Activated T-cell treated with anti-CD3 and anti-CD28 coated beads, Interleukin-2, amount 50 U/mL, for 1 hour (primary cell): ENCODE measurements at regions not wholly inside any gene's neighbourhood (a gene's known extent, or its start where the extent isn't known, plus 50 kb on each side); places are given as distances from the start of the nearest gene placed in this dataset.
A peak's percentile ranks its signal among the peaks of the same experiment; 100 is the strongest.
"Not testable (repeated sequence)": the region's sequence is repeated elsewhere in the genome, so short reads cannot be mapped to it uniquely, and the experiment has no call there.

Experiments used
- DNase-seq: peaks from one replicate; pipeline ENCODE4 v3.0.0-alpha.2; 2020

DNA sequence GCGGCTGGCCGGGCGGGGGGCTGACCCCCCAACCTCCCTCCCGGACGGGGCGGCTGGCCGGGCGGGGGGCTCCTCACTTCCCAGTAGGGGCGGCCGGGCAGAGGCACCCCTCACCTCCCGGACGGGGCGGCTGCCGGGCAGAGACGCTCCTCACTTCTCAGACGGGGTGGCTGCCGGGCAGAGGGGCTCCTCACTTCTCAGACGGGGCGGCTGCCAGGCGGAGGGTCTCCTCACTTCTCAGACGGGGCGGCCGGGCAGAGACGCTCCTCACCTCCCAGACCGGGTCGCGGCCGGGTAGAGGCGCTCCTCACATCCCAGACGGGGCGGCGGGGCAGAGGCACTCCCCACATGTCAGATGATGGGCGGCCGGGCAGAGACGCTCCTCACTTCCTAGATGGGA is 112.6 kb upstream of the FAM174B start:
- not testable (repeated sequence) for DNase-seq

DNA sequence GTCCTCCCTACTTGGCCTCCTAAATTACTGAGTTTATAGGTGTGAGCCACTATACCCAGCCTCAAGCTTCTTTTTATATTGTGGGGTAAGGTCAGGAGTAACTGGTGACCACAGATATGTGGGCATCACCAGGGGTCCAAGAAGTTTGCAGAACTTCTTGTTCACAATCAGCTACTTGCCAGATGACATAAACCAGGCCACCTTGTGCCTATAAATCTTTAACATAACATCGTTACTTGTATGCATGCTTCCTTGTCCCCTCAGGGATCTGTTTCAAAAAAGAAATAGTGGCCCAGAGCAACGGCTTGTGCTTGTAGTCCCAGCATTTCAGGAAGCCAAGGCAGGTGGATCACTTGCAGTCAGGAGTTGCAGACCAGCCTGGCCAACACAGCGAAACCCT is 115.1 kb upstream of the FAM174B start:
- no peak for DNase-seq

DNA sequence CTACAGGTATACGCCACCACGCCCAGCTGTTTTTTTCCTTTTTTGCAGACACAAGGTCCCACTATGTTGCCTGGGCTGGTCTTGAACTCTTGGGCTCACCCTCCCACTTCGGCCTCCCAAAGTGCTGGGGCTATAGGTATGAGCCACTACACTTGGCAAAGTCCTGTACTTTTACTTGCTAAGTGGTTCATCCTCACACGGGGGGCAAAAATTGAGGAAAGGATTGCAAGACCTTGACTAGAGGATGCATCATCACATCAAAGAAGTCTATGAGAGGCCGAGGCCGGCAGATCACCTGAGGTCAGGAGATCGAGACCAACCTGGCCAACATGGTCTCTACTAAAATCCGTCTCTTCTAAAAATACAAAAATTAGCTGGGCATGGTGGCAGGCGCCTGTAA is 116.5 kb upstream of the FAM174B start:
- no peak for DNase-seq

DNA sequence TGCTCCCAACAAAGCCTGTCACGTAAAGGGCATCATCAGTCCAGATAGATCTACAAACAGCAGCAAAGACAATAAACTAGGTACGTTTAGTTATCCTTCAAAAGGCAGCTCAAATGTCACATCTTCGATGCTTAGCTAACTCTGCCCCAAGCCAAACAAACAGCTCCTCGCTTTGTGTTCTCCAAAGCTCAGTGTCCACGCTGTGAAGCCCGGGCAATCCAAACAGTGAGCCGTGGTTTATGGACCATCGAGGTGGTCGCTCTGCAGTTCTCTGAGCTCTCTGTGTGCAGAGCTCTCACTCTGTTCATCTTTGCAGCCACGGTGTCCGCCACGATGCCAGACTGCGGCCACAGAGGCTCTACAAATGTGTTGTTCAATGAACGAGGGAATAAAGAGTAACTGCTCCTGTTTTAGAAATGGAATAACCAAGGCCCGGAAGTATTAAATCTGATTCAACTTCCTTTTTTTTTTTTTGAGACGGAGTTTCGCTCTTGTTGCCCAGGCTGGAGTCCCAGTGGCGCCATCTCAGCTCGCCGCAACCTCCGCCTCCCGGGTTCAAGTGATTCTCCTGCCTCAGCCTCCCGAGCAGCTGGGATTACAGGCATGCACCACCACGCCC is 117.2 kb upstream of the FAM174B start:
- DNase-seq = no peak

DNA sequence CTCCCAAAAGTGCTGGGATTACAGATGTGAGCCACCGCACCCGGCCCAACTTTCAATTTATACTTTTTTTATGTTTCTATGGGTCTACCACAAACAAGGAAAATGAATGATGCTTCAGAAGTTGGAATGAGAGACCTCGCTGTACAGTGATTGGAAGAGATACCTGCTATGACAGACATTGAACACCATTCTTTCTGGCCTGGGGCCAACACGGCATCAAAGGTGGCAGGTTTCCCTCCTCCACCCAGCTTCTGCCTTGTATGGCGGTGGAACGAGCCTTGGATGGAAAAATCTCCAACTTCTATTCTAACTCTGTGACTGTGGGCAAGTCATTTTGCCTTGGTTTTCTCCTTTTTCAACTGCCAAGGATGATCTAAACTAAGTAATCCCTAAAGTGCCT is 117.8 kb upstream of the FAM174B start:
- DNase-seq = no peak

DNA sequence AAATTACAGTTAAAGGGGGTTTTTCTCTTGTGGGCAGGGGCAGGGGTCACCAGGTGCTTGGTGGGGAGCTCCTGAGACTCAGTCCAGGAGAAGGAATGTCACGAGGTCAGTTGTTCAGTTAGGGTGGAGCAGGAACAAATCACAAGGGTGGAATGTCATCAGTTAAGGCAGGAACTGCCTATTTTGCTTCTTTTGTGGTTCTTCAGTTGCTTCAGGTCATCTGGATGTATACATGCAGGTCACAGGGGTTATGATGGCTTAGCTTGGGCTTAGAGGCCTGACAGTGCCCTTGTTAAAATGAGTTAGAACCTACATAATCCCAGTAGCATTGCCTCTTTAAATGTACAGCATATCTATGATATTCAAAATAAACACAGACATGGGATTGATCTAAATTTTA is 120.2 kb upstream of the CHD2 start:
- DNase-seq = no peak

DNA sequence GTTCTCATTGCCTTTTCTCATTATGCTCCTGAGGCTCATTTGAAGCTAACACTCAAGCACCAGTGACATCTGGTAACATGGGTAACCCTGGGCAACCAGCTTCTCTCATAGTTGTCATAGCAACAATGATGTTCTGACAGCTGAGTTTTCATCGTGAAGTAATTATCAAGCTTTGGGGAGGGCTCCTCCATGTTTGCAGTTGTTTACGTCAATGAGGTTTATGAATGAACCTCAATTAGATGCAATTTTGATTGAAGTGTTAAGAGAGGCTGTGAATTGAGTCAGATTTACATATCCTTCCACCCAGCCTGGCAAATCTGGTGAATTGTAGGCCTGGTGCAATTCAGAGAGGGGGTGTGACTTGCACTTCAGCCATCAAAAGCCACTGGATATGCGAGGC is 119.3 kb upstream of the CHD2 start:
- DNase-seq = no peak

DNA sequence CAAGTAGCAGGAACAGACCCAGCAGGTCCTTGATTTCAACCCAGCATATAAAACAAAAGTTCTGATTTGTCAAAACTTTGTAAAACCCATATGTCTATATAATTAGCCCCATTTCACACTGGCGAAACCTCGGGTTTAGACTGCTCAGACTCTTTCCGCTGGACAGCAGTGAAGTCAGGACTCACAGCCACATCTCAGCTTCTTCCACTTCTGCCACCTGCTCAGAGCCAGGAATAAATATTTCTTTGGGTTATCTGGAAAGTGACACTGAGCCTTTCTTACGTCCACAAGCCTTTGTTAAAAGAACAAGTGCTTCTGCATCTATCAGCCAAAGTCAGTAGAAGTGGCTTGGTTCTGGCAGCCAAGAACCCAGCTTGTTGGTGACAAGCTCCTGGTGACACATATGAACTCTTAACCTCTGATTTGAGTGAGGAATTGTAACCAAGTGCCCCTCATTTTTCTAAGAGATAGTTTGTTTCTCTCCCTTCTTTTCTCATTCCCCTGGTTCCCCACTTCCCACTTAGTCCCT is 118.1 kb upstream of the CHD2 start:
- DNase-seq = no peak

DNA sequence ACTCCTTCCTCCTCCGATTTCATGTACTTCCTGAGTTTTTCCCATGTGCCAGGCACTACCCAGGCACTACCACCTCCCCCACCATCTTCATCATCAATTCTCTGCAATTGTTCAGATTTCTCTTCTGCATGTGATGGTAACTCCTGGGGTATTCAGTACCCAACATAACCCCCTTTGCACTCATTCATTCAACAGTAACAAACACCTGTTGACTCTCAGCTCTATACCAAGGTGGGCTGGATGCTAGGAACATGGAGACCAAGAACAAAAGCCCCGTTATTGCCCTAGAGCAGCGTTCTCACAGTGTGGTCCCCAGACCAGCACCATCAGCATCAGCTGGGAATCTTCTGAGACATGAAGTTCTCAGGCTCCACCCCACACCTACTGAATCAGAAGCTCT is 113.0 kb upstream of the CHD2 start:
- no peak for DNase-seq

DNA sequence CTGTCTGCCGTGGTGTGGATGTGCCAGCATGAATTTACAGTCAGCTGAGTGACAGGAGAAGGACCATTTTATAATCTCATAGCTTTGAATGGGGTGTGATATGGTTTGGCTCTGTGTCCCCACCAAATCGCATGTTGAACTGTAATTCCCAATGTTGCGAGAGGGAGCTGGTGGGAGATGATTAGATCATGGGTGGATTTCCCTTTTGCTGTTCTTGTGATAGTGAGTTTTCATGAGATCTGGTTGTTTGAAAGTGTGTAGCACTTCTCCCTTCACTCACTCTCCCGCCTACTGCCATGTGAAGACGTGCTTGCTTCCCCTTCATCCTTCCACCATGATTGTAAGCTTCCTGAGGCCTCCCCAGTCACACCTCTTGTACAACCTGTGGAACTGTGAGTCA is 111.9 kb upstream of the CHD2 start:
- DNase-seq = no peak

DNA sequence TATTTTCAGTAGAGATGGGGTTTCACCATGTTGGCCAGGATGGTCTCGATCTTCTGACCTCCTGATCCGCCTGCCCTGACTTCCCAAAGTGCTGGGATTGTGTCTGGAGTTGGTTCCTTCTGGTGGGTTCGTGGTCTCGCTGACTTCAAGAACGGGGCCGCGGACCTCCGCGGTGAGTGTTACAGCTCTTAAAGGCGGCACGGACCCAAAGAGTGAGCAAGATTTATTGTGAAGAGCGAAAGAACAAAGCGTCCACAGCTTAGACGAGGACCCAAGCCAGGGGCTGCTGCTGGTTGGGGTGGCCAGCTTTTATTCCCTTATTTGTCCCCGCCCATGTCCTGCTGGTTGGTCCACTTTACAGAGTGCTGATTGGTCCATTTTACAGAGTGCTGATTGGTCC is 111.3 kb upstream of the CHD2 start:
- not testable (repeated sequence) for DNase-seq

DNA sequence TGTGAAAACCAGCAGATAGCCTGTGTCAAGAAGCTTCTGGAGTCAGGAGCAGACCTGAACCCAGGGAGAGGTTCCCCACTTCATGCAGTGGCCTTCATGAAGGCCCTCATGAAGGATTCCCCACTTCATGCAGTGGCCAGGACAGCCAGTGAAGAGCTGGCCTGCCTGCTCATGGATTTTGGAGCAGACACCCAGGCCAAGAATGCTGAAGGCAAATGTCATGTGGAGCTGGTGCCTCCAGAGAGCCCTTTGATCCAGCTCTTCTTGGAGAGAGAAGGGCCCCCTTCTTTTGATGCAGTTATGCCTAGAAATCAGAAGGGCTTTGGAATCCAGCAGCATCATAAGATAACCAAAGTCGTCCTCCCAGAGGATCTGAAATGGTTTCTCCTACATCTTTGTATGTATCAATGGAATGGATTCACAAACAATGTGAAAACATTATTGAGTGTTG is 103.9 kb upstream of the CHD2 start:
- no peak for DNase-seq

DNA sequence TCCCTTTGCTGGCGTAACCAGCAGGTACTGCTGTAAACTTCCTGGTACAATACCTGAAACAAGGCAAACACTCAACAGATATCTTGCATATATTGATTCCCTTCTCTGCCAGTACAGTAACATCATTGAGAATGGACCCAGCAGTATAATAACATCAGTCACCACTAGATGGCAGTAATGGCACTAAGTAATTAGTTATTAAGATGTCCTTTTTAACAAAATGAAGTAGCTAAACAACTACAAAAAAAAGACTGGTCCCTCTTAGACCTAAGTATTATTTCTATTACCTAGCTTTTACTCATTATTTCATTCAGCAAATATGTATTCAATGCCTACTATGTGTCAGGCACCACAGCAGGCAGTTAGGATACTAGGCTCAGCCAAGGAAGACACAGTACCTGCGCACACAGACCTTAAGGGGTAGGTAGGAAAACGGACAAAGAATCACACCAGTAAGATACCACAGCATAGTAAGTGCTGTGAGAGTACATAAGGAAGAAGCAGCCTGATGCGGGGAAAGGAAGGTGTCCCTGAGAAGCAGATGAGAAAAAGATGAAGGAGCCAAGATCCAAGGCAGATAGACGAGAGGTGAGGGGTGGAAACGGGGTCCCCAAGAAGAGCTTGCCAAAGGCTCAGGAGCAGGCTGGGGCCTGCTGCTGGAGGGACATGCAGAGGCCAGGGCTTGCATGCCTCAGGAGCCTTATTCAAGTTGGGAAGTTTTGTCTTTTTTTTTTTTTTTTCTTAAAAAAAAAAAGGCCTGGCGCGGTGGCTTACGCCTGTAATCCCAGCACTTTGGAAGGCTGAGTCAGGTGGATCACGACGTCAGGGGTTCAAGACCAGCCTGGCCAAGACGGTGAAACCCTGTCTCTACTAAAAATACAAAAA is 102.7 kb upstream of the CHD2 start:
- no peak for DNase-seq

DNA sequence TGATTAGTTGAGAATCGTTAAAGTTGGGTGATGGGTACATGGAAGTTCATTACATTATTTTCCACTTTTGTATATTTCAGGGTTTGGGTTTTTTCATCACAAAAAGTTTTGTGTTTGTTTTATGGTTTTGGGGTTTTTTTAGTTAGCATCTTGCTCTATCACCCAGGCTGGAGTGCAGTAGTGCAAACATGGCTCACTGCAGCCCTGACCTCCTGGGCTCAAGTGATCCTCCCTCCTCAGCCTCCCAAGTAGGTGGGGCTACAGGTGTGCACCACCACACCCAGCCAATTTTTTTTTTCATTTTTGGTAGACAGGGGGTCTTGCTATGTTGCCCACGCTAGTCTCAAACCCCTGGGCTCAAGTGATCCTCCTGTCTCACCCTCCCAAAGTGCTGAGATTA is 100.1 kb upstream of the CHD2 start:
- DNase-seq = no peak

DNA sequence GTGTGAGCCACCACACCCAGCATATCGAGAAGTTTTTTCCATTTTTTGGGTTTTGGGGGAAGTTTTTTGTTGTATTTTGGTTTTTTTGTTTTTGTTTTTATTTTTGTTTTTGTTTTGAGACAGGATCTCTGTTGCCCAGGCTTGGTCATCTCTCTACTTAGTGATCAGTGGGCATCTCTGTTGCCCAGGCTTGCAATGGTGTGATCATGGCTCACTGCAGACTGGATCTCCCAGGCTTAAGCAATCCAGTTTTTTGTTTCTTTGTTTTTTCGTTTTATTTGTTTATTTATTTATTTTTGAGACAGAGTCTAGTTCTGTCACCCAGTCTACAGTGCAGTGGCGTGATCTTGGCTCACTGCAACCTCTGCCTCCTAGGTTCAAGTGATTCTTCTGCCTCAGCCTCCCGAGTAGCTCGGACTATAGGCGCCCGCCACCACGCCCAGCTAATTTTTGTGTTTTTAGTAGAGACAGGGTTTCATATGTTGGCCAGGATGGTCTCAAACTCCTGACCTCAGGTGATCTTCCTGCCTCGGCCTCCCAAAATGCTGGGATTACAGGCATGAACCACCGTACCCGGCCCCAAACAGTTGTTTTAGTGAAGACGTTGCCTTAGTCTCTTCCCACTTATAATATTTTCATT is 99.6 kb upstream of the CHD2 start:
- not testable (repeated sequence) for DNase-seq

DNA sequence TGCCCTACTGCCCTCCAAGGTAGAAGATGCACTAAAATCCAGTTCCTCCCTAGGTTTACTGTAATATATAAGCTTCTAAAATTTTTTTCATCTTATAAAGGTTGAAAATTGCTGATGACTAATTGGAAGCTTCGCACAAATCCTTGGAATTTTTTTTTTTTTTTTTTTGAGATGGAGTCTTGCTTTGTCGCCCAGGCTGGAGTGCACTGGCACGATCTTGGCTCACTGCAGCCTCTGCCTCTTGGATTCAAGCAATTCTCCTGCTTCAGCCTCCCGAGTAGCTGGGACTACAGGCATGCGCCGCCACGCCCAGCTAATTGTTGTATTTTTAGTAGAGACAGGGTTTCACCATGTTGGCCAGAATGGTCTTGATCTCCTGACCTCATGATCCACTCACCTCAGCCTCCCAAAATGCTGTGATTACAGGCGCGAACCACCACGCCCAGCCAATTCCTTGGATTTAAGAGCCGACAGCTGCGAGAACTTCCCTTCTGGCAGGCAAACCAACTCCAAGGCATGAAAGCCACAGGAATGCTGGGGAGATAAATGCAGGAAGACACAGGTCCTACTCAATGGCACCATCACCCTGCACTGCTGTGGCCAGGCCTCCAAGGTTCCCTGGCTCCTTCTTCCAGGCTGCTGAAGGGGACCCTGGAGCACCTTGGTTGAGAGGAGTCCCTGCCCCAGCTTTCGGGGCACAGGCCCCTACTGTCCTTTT is 98.9 kb upstream of the CHD2 start:
- DNase-seq = not testable (repeated sequence)

DNA sequence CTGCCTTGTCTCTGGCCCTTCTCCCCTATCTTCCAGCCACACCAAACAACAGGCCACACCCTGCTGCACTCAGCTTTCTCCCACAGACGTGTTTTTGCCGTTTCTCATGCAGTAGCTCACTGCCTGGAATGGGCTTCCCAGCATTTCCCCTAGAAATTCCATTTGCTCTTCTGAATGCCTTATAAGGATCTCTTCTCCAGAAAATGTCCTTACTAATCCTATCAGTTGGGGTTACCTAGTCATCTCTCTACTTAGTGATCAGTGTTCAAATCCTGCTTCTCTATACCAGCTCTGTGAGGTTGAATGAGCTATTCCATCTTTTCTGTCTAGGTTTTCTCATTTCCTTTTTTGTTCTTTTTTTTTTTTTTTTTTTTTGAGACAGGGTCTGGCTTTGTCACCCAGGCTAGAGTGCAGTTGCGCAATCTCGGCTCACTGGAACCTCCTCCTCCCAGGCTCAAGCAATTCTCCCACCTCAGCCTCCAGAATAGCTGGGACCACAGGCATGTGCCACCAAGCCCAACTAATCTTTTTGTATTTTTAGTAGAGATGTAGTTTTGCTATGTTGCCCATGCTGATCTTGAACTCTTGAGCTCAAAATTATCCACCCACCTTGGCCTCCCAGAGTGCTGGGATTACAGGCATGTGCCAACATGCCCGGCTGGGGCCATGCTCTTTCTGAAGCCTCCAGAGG is 98.2 kb upstream of the CHD2 start:
- no peak for DNase-seq

DNA sequence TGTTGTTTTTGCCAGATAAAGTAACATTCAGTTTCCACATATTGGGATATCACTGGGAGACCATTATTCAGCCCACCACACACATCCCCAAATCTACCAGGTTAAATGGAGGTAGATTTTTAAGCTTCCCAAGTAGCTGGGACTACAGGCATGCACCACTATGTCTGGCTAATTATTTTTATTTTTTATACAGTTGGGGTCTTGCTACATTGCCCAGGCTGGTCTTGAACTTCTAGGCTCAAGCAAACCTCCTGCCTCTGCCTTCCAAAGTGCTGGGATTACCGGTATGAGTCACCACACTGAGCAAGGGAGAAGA is 96.6 kb upstream of the CHD2 start:
- DNase-seq = no peak

DNA sequence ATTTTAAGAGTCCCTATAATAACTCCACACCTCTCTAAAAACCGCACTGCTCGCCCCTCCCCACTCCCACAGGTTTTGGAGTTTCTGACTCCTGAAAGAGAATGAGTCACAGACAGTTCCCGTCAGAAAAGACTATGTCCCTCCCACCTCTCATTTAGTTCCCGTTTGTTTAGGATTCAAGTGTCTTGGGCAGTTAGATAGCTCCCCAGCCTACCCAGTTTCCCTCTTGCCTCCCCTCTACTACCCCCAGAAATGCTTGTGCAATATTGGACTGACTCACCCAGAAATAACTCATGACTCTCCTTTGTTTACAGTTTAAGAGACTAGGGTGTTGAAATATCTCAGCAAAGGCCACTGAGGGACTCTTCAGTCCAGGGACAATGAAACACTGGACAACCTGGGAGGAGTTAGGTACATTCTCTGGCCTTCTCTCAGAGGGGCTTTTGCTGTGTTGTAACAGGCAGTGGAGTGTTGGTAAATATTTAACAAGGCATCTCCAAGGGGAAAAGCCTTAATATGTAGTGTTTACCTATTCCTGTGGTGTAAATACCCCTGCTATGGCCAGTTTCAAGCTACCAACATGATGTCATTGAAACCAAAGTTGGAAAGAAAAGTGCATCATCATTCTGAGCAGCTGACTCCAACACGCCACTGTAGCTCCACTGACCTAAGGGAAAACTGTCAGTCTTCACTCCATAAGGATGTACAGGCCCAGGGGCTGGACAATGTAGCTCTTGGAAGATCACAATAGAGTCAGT is 96.1 kb upstream of the CHD2 start:
- DNase-seq = peak; percentile 45

DNA sequence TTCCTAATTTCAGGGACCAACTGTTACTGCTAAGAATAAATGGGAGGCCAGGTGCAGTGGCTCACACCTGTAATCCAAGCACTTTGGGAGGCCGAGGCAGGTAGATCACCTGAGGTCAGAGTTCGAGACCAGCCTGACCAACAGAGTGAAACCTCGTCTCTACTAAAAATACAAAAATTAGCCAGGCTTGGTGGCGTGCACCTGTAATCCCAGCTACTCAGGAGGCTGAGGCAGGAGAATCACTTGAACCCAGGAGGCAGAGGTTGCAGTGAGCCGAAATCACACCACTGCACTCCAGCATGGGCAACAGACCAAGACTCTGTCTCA is 95.6 kb upstream of the CHD2 start:
- not testable (repeated sequence) for DNase-seq

DNA sequence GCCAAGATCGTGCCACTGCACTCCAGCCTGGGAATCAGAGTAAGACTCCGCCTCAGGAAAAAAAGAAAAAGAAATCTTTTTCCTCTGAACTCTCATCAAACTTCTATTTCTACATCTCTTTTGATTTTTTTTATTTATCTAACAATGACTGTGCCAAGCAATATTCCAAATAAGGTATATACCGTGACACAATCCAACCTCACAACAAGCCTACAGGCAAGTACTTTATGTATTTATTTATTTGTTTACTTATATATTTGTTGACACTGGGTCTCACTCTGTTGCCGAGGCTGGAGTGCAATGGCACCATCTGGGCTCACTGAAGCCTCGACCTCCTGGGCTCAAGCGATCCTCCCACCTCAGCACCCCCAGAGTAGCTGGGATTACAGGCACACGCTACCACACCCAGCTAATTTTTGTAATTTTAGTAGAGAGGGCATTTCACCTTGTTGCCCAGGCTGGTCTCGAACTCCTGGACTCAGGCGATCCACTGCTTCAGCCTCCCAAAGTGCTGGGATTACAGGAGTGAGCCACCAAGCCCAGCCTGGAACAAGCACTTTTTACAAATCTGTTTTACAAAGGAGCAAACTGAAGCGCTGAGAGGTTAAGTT is 94.9 kb upstream of the CHD2 start:
- DNase-seq = no peak

DNA sequence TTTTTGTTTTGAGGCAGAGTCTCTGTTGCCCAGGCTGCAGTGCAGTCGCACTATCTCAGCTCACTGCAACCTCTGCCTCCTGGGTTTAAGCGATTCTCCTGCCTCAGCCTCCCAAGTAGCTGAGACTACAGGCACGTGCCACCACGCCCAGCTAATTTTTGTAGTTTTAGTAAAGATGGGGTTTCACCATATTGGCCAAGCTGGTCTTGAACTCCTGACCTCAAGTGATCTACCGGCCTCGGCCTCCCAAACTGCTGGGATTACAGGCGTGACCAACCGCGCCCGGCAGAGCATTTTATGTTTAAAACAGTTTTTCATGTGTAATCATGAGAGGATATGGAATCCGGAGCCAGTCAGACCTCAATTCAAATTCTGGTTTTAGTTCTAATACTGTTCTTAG is 94.0 kb upstream of the CHD2 start:
- not testable (repeated sequence) for DNase-seq
